SU-DHL-6 (cell line): ENCODE measurements at regions not wholly inside any gene's neighbourhood (a gene's known extent, or its start where the extent isn't known, plus 50 kb on each side); places are given as distances from the start of the nearest gene placed in this dataset.

Experiments
- H2AFZ ChIP-seq: fragments of 200-600 bp; sonication (generic); 2 replicates; pipeline ENCODE4 v1.6.1; 2014; ENCODE audit warnings: low read depth, mild to moderate bottlenecking, moderate library complexity, mixed read lengths, antibody characterized with exemption, low read length; ENCODE audit not compliant: severe bottlenecking
- H3F3A ChIP-seq: fragments of 200-600 bp; shearing (Covaris generic); 2 replicates; pipeline ENCODE4 v1.6.0; 2016; ENCODE audit warnings: antibody characterized with exemption, mild to moderate bottlenecking; ENCODE audit not compliant: insufficient read depth
- H3K27ac ChIP-seq: fragments of 200-600 bp; sonication (generic); 2 replicates; pipeline ENCODE4 v1.5.1; 2016; ENCODE audit warnings: low read depth, mild to moderate bottlenecking, low read length, moderate library complexity, mixed read lengths
- H3K27me3 ChIP-seq: fragments of 200-600 bp; sonication (generic), shearing (Covaris generic); 2 replicates; pipeline ENCODE4 v1.6.0; 2014; ENCODE audit warnings: mild to moderate bottlenecking, low read length
- H3K36me3 ChIP-seq: fragments of 200-600 bp; sonication (generic); 2 replicates; pipeline ENCODE4 v1.6.1; 2014; ENCODE audit warnings: mild to moderate bottlenecking, low read length, mixed read lengths
- H3K4me2 ChIP-seq: fragments of 300-600, 200-600 bp; shearing (Covaris generic), sonication (generic); 2 replicates; pipeline ENCODE4 v1.6.0; 2014; ENCODE audit warnings: low read length, low read depth, mild to moderate bottlenecking; ENCODE audit not compliant: poor library complexity, severe bottlenecking
- H3K4me3 ChIP-seq: fragments of 200-600 bp; sonication (generic); 2 replicates; pipeline ENCODE4 v1.5.1; 2014; ENCODE audit warnings: antibody characterized with exemption, low read length, mild to moderate bottlenecking, mixed read lengths; ENCODE audit not compliant: insufficient read depth, poor library complexity, severe bottlenecking
- H3K79me2 ChIP-seq: fragments of 200-600 bp; sonication (generic); 2 replicates; pipeline ENCODE4 v1.6.1; 2014; ENCODE audit warnings: mild to moderate bottlenecking, low read length, moderate library complexity; ENCODE audit not compliant: insufficient read depth
- H3K9ac ChIP-seq: fragments of 200-600 bp; sonication (generic); 2 replicates; pipeline ENCODE4 v1.7.0; 2014; ENCODE audit warnings: mild to moderate bottlenecking, low read length
- H3K9me2 ChIP-seq: fragments of 200-600 bp; sonication (generic); replicated peaks from 2 replicates; pipeline ENCODE4 v1.6.1; 2014; ENCODE audit warnings: low read length; ENCODE audit not compliant: insufficient read depth
- H3K9me3 ChIP-seq: fragments of 200-600 bp; sonication (generic); 2 replicates; pipeline ENCODE4 v1.6.1; 2014; ENCODE audit warnings: low read length, mixed read lengths; ENCODE audit not compliant: insufficient read depth
- H4K20me1 ChIP-seq: fragments of 200-600 bp; sonication (generic); 2 replicates; pipeline ENCODE4 v1.6.1; 2014; ENCODE audit warnings: low read depth, mild to moderate bottlenecking, antibody characterized with exemption, low read length, moderate library complexity, mixed read lengths
- EZH2phosphoT487 ChIP-seq: fragments of 200-600 bp; sonication (generic), shearing (Covaris generic); conservative IDR thresholded peaks from 2 replicates; pipeline ENCODE4 v1.6.1; 2018; ENCODE audit warnings: mild to moderate bottlenecking, antibody characterized with exemption, low read length, moderate library complexity, mixed read lengths
- TF ChIP-seq, protein P1 (sequence below): fragments of 200-600 bp; sonication (generic); IDR thresholded peaks from one replicate; pipeline ENCODE4 v1.5.1; 2017; ENCODE audit warnings: antibody characterized with exemption, mild to moderate bottlenecking, low read length, moderate library complexity; ENCODE audit not compliant: insufficient read depth, poor library complexity, severe bottlenecking

DNA sequence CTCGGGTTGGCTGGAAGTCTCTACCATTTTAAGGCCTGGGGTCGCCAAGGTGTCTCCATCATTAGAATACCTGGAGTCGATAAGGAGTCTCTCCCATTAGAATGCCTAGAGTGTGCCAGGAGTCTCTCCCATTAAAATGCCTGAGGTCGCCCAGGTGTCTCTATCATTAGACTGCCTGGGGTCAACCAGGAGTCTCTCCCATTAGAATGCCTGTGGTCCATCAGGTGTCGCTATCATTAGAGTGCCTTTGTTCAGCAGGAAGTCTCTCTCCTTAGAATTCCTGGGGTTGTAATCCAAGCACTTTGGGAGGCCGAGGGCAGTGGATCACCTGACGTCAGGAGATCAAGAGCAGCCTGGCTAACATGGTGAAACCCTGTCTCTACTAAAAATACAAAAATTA, 1533.0 kb downstream of the UQCRFS1 start:
- no peaks in the 10 kb centered on the region for H3F3A ChIP-seq
- no peaks in the 10 kb centered on the region for H4K20me1 ChIP-seq
- no peak overlapping the region for H3K27ac ChIP-seq
- H3K36me3 ChIP-seq = no peaks in the 10 kb centered on the region
- H3K4me3 ChIP-seq = no peak overlapping the region
- no peaks in the 10 kb centered on the region for H3K9me2 ChIP-seq
- H3K27me3 ChIP-seq = no peaks in the 10 kb centered on the region
- no peak for TF ChIP-seq EZH2phosphoT487
- TF ChIP-seq, protein P1, sequence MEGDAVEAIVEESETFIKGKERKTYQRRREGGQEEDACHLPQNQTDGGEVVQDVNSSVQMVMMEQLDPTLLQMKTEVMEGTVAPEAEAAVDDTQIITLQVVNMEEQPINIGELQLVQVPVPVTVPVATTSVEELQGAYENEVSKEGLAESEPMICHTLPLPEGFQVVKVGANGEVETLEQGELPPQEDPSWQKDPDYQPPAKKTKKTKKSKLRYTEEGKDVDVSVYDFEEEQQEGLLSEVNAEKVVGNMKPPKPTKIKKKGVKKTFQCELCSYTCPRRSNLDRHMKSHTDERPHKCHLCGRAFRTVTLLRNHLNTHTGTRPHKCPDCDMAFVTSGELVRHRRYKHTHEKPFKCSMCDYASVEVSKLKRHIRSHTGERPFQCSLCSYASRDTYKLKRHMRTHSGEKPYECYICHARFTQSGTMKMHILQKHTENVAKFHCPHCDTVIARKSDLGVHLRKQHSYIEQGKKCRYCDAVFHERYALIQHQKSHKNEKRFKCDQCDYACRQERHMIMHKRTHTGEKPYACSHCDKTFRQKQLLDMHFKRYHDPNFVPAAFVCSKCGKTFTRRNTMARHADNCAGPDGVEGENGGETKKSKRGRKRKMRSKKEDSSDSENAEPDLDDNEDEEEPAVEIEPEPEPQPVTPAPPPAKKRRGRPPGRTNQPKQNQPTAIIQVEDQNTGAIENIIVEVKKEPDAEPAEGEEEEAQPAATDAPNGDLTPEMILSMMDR = no peak
- no peak overlapping the region for H3K4me2 ChIP-seq
- H3K9ac ChIP-seq = no peak overlapping the region
- no peak overlapping the region for H2AFZ ChIP-seq
- no peaks in the 10 kb centered on the region for H3K9me3 ChIP-seq
- no peaks in the 10 kb centered on the region for H3K79me2 ChIP-seq

DNA sequence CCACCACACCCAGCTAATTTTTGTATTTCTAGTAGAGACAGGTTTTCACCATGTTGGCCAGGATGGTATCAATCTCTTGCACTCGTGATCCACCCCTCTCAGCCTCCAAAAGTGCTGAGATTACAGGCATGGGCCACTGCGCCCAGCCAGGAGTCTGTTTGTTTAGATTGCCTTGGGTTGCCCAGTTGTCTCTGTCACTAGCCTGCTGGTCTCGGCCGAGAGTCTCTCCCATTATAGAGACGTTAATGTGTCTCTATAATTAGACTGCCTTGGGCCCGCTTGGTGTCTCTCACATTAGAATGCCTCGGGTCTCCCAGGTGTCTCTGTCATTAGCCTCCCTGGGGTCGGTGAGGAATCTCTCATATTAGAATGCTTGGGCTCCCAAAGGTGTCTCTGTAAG, 1533.6 kb downstream of the UQCRFS1 start:
- Histone ChIP-seq H3K27me3 (no peaks in the 10 kb centered on the region), H3K9ac (no peak overlapping the region), H3K36me3 (no peaks in the 10 kb centered on the region), H3K9me3 (no peaks in the 10 kb centered on the region), H3K9me2 (no peaks in the 10 kb centered on the region), H3K4me2 (no peak overlapping the region), H4K20me1 (no peaks in the 10 kb centered on the region), H3K4me3 (no peak overlapping the region), H3F3A (no peaks in the 10 kb centered on the region), H2AFZ (no peak overlapping the region), H3K27ac (no peak overlapping the region), H3K79me2 (no peaks in the 10 kb centered on the region)
- TF ChIP-seq, protein P1 = no peak
- no peak for TF ChIP-seq EZH2phosphoT487

DNA sequence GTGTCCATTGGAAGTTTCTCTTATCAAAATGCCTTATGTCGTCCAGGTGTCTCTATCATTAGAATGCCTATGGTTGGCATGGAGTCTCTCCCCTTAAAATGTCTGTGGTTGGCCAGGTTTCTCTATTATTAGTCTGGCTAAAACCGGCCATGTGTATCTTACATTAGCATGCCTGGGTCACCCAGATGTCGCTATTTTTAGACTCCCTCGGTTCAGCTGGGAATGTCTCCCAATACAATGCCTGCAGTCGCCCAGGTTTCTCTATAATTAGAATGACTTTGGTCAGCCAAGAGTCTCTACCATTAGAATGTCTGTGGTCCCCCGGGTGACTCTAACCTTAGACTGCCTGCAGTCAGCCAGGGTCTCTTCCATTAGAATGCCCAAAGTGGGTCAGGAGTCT, 1536.1 kb downstream of the UQCRFS1 start:
- H3K9ac ChIP-seq = no peak overlapping the region
- no peaks in the 10 kb centered on the region for H3K79me2 ChIP-seq
- no peaks in the 10 kb centered on the region for H4K20me1 ChIP-seq
- H3K27ac ChIP-seq = no peak overlapping the region
- H3K27me3 ChIP-seq = no peaks in the 10 kb centered on the region
- no peaks in the 10 kb centered on the region for H3K9me3 ChIP-seq
- no peak overlapping the region for H3K4me3 ChIP-seq
- no peak overlapping the region for H3K4me2 ChIP-seq
- H3K9me2 ChIP-seq = no peaks in the 10 kb centered on the region; the same call in 1 of the 2 replicates
- H3F3A ChIP-seq = no peaks in the 10 kb centered on the region
- TF ChIP-seq EZH2phosphoT487 = no peak
- TF ChIP-seq, protein P1 = no peak
- no peaks in the 10 kb centered on the region for H3K36me3 ChIP-seq
- H2AFZ ChIP-seq = no peak overlapping the region
